WI38 (cell line): ENCODE measurements at regions not wholly inside any gene's neighbourhood (a gene's known extent, or its start where the extent isn't known, plus 50 kb on each side); places are given as distances from the start of the nearest gene placed in this dataset.

Experiments
- H3K4me3 ChIP-seq: 2 replicates; pipeline ENCODE4 v1.5.1; 2011; ENCODE audit warnings: low read depth, mild to moderate bottlenecking, control low read depth, low read length
- CTCF ChIP-seq: IDR thresholded peaks from 2 replicates; pipeline ENCODE4 v1.5.1; 2012; ENCODE audit warnings: low read depth, mild to moderate bottlenecking, control low read depth, low read length

GRCh38 chr12:91240386-91241095, 57.9 kb upstream of the DCN start:
- TF ChIP-seq CTCF = no peak

GRCh38 chr12:91239481-91239880, 56.9 kb upstream of the DCN start:
- TF ChIP-seq CTCF = no peak

More at GRCh38 chr12:91240386-91241095, 57.9 kb upstream of the DCN start:
- H3K4me3 ChIP-seq = no peak overlapping the region

More at GRCh38 chr12:91239481-91239880, 56.9 kb upstream of the DCN start:
- no peak overlapping the region for H3K4me3 ChIP-seq
